ENCODE measurements at regions not wholly inside any gene's neighbourhood (a gene's known extent, or its start where the extent isn't known, plus 50 kb on each side); places are given as distances from the start of the nearest gene placed in this dataset.

- whole genome bisulfite sequencing, 2 experiments (ENCODE audit: low coverage in 1 of 2, low lambda C conversion rate in 2 of 2, missing lambda C conversion rate in 2 of 2): 92 to 97% methylated on average over 1 of the region's 1 CpG
- no peak for TF ChIP-seq EZH2phosphoT487 (IDR thresholded peaks at IDR 0.05; ENCODE audit: insufficient read depth, low read depth)
- TF ChIP-seq EZH2 (IDR thresholded peaks at IDR 0.05; ENCODE audit: insufficient read depth, poor library complexity, severe bottlenecking): no peak
- H3K27me3 ChIP-seq (replicated peaks; ENCODE audit: insufficient read depth): no peaks in the 10 kb centered on the region
- H2AFZ ChIP-seq: no peak overlapping the region
- no peak overlapping the region for H3K4me3 ChIP-seq
- no peaks in the 10 kb centered on the region for H3K9me3 ChIP-seq (ENCODE audit: low read depth)
- peaks cover 19% of the 10 kb centered on the region; the same call in 1 of the 2 replicates for H3F3A ChIP-seq (ENCODE audit: insufficient read depth)
- peaks cover 20% of the 10 kb centered on the region for H3K4me1 ChIP-seq (ENCODE audit: insufficient read depth)
- no peak overlapping the region for H3K27ac ChIP-seq
- DNase-seq: no peak
- no peaks in the 10 kb centered on the region for H3K9me2 ChIP-seq (ENCODE audit: insufficient read depth)
- H3K4me2 ChIP-seq (ENCODE audit: unreplicated experiment): no peak overlapping the region
- no peaks in the 10 kb centered on the region for H3K36me3 ChIP-seq (ENCODE audit: low read depth)
- in situ Hi-C loops (cut with MboI): no loop called here
- H4K20me1 ChIP-seq (ENCODE audit: insufficient read depth): no peaks in the 10 kb centered on the region
- no peak overlapping the region for H3K9ac ChIP-seq
- H3K79me2 ChIP-seq (ENCODE audit: insufficient read depth): no peaks in the 10 kb centered on the region
Observed at GRCh38 chr12:60398547-60398946, 802.7 kb downstream of the SLC16A7 start.

DNA sequence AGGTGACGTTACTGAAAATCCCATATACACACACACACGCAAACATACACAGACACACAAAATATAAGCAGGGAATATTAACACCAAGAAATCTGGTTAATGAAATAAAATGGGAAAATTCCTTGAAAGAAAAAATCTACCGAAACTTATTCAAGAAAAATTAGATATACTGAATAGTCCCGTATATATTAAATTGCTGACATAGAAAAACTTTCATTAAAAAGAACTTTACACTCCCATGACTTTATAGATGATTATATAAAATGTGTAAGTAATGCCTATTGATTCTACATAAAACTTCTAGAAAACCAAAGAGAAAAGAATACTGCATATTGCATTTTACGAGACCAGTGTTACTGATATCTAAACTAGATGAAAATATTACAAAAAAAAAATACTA is 803.2 kb downstream of the SLC16A7 start:
- Histone ChIP-seq H2AFZ (no peak overlapping the region), H3K4me3 (no peak overlapping the region), H3K4me1 (ENCODE audit: insufficient read depth) (peaks cover 15% of the 10 kb centered on the region), H4K20me1 (ENCODE audit: insufficient read depth) (no peaks in the 10 kb centered on the region), H3K79me2 (ENCODE audit: insufficient read depth) (no peaks in the 10 kb centered on the region), H3K27ac (no peak overlapping the region), H3K9me3 (ENCODE audit: low read depth) (no peaks in the 10 kb centered on the region), H3K4me2 (ENCODE audit: unreplicated experiment) (no peak overlapping the region), H3K9ac (no peak overlapping the region), H3K27me3 (replicated peaks; ENCODE audit: insufficient read depth) (no peaks in the 10 kb centered on the region), H3K9me2 (ENCODE audit: insufficient read depth) (no peaks in the 10 kb centered on the region), H3F3A (ENCODE audit: insufficient read depth) (peaks cover 14% of the 10 kb centered on the region; the same call in 1 of the 2 replicates), H3K36me3 (ENCODE audit: low read depth) (no peaks in the 10 kb centered on the region)
- TF ChIP-seq EZH2phosphoT487 (IDR thresholded peaks at IDR 0.05; ENCODE audit: insufficient read depth, low read depth) (no peak), EZH2 (IDR thresholded peaks at IDR 0.05; ENCODE audit: insufficient read depth, poor library complexity, severe bottlenecking) (no peak)
- WGBS, 2 experiments (ENCODE audit: low coverage in 1 of 2, low lambda C conversion rate in 2 of 2, missing lambda C conversion rate in 2 of 2): 96 to 97% methylated on average over 5 of the region's 5 CpGs
- DNase-seq: no peak
- in situ Hi-C loops (cut with MboI): no loop called here

GRCh38 chr12:60402996-60403395 is 807.2 kb downstream of the SLC16A7 start:
- no peak overlapping the region for H3K27ac ChIP-seq
- H3K9ac ChIP-seq: no peak overlapping the region
- no peaks in the 10 kb centered on the region for H3K9me2 ChIP-seq (ENCODE audit: insufficient read depth)
- H3K4me3 ChIP-seq: no peak overlapping the region
- TF ChIP-seq EZH2 (IDR thresholded peaks at IDR 0.05; ENCODE audit: insufficient read depth, poor library complexity, severe bottlenecking) (no peak), EZH2phosphoT487 (IDR thresholded peaks at IDR 0.05; ENCODE audit: insufficient read depth, low read depth) (no peak)
- 59 to 68% methylated on average over 3 of the region's 3 CpGs for WGBS, 2 experiments (ENCODE audit: low coverage in 1 of 2, low lambda C conversion rate in 2 of 2, missing lambda C conversion rate in 2 of 2)
- H3K9me3 ChIP-seq (ENCODE audit: low read depth): no peaks in the 10 kb centered on the region
- no peaks in the 10 kb centered on the region for H4K20me1 ChIP-seq (ENCODE audit: insufficient read depth)
- H3K4me2 ChIP-seq (ENCODE audit: unreplicated experiment): no peak overlapping the region
- no peaks in the 10 kb centered on the region for H3F3A ChIP-seq (ENCODE audit: insufficient read depth)
- H3K36me3 ChIP-seq (ENCODE audit: low read depth): no peaks in the 10 kb centered on the region
- DNase-seq: no peak
- H3K4me1 ChIP-seq (ENCODE audit: insufficient read depth): no peaks in the 10 kb centered on the region
- no peak overlapping the region for H2AFZ ChIP-seq
- no peaks in the 10 kb centered on the region for H3K79me2 ChIP-seq (ENCODE audit: insufficient read depth)
- in situ Hi-C loops (cut with MboI): no loop called here
- H3K27me3 ChIP-seq (replicated peaks; ENCODE audit: insufficient read depth): no peaks in the 10 kb centered on the region

GRCh38 chr12:60415351-60415750 is 819.5 kb downstream of the SLC16A7 start:
- Histone ChIP-seq H3K9me3 (ENCODE audit: low read depth) (no peaks in the 10 kb centered on the region), H3K4me2 (ENCODE audit: unreplicated experiment) (no peak overlapping the region), H3F3A (ENCODE audit: insufficient read depth) (no peaks in the 10 kb centered on the region), H3K27ac (no peak overlapping the region), H4K20me1 (ENCODE audit: insufficient read depth) (no peaks in the 10 kb centered on the region), H3K79me2 (ENCODE audit: insufficient read depth) (no peaks in the 10 kb centered on the region), H2AFZ (no peak overlapping the region), H3K27me3 (replicated peaks; ENCODE audit: insufficient read depth) (no peaks in the 10 kb centered on the region), H3K4me1 (ENCODE audit: insufficient read depth) (no peaks in the 10 kb centered on the region), H3K9me2 (ENCODE audit: insufficient read depth) (no peaks in the 10 kb centered on the region), H3K36me3 (ENCODE audit: low read depth) (no peaks in the 10 kb centered on the region), H3K4me3 (no peak overlapping the region), H3K9ac (no peak overlapping the region)
- in situ Hi-C loops (cut with MboI): no loop called here
- TF ChIP-seq EZH2phosphoT487 (IDR thresholded peaks at IDR 0.05; ENCODE audit: insufficient read depth, low read depth) (no peak), EZH2 (IDR thresholded peaks at IDR 0.05; ENCODE audit: insufficient read depth, poor library complexity, severe bottlenecking) (no peak)
- no peak for DNase-seq
- 78 to 96% methylated on average over 1 of the region's 1 CpG for WGBS, 2 experiments (ENCODE audit: low coverage in 1 of 2, low lambda C conversion rate in 2 of 2, missing lambda C conversion rate in 2 of 2)

DNA sequence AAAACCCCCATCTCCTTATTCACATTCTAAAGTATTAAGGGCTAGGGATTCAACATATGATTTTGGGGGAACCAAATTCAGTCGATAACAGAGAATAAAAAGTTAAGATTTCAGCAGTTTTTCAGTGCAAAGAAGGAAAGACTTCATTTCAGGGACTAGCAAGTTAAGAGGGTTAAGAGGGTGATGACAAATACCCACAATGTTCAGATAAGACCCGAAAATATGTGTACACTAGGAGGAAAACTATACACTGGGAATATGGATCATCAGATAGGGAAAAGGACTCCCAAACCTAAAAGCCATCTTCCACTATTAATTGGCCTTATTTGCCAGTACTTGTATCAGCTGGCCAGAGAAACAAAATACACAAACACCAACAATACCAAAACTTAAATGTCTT is 824.2 kb downstream of the SLC16A7 start:
- 44 to 45% methylated on average over 2 of the region's 2 CpGs for WGBS, 2 experiments (ENCODE audit: low coverage in 1 of 2, low lambda C conversion rate in 2 of 2, missing lambda C conversion rate in 2 of 2)
- in situ Hi-C loops (cut with MboI): no loop called here
- Histone ChIP-seq H3K4me3 (no peak overlapping the region), H3K79me2 (ENCODE audit: insufficient read depth) (no peaks in the 10 kb centered on the region), H4K20me1 (ENCODE audit: insufficient read depth) (no peaks in the 10 kb centered on the region), H3K4me1 (ENCODE audit: insufficient read depth) (no peaks in the 10 kb centered on the region), H3K4me2 (ENCODE audit: unreplicated experiment) (no peak overlapping the region), H3F3A (ENCODE audit: insufficient read depth) (no peaks in the 10 kb centered on the region), H3K27ac (no peak overlapping the region), H3K36me3 (ENCODE audit: low read depth) (no peaks in the 10 kb centered on the region), H3K9ac (no peak overlapping the region), H3K9me3 (ENCODE audit: low read depth) (no peaks in the 10 kb centered on the region), H3K9me2 (ENCODE audit: insufficient read depth) (0 out of 2 replicates have a peak, but pooled peaks cover 6% of the 10 kb centered on the region), H2AFZ (no peak overlapping the region), H3K27me3 (replicated peaks; ENCODE audit: insufficient read depth) (no peaks in the 10 kb centered on the region)
- DNase-seq: no peak
- TF ChIP-seq EZH2 (IDR thresholded peaks at IDR 0.05; ENCODE audit: insufficient read depth, poor library complexity, severe bottlenecking): no peak
- no peak for TF ChIP-seq EZH2phosphoT487 (IDR thresholded peaks at IDR 0.05; ENCODE audit: insufficient read depth, low read depth)
